Activated CD4-positive, CD25-positive, alpha-beta regulatory T cell treated with anti-CD3 and anti-CD28 coated beads, Interleukin-2, amount 50 U/mL, for 72 hours (primary cell): ENCODE measurements at regions not wholly inside any gene's neighbourhood (a gene's known extent, or its start where the extent isn't known, plus 50 kb on each side); places are given as distances from the start of the nearest gene placed in this dataset.

ENCODE experiments used
- DNase-seq: peaks from one replicate; pipeline ENCODE4 v3.0.0; 2021

GRCh38 chr2:238638100-238638981 is 209.5 kb upstream of the TWIST2 start:
- DNase-seq: no peak

GRCh38 chr2:238638982-238639628 is 208.8 kb upstream of the TWIST2 start:
- DNase-seq: no peak

GRCh38 chr2:238640486-238640885 is 207.4 kb upstream of the TWIST2 start:
- DNase-seq: no peak

GRCh38 chr2:238642973-238643372 is 204.9 kb upstream of the TWIST2 start:
- DNase-seq: no peak

- DNase-seq: no peak
Observed at GRCh38 chr2:238643400-238643907, 204.4 kb upstream of the TWIST2 start.

- DNase-seq: no peak
Observed at GRCh38 chr2:238644095-238645081, 203.5 kb upstream of the TWIST2 start.

- no peak for DNase-seq
Observed at GRCh38 chr2:238645095-238645494, 202.8 kb upstream of the TWIST2 start.

GRCh38 chr2:238645716-238646115 is 202.2 kb upstream of the TWIST2 start:
- DNase-seq: no peak

GRCh38 chr2:238646281-238646680 is 201.6 kb upstream of the TWIST2 start:
- no peak for DNase-seq

- DNase-seq: no peak
Observed at GRCh38 chr2:238646803-238647202, 201.1 kb upstream of the TWIST2 start.

GRCh38 chr2:238649123-238649522 is 198.8 kb upstream of the TWIST2 start:
- no peak for DNase-seq

- DNase-seq: no peak
Observed at GRCh38 chr2:238649936-238650518, 197.9 kb upstream of the TWIST2 start.

- no peak for DNase-seq
Observed at GRCh38 chr2:238650536-238650935, 197.3 kb upstream of the TWIST2 start.

GRCh38 chr2:238651306-238652052 is 196.4 kb upstream of the TWIST2 start:
- DNase-seq: no peak

GRCh38 chr2:238652053-238652770 is 195.7 kb upstream of the TWIST2 start:
- no peak for DNase-seq

- DNase-seq: no peak
Observed at GRCh38 chr2:238652771-238653157, 195.1 kb upstream of the TWIST2 start.

- no peak for DNase-seq
Observed at GRCh38 chr2:238653431-238654109, 194.3 kb upstream of the TWIST2 start.

GRCh38 chr2:238654479-238655197 is 193.2 kb upstream of the TWIST2 start:
- no peak for DNase-seq

- no peak for DNase-seq
Observed at GRCh38 chr2:238655198-238655860, 192.6 kb upstream of the TWIST2 start.
